SHP77 (cell line): ENCODE measurements at regions not wholly inside any gene's neighbourhood (a gene's known extent, or its start where the extent isn't known, plus 50 kb on each side); places are given as distances from the start of the nearest gene placed in this dataset.
"Not testable (repeated sequence)": the region's sequence is repeated elsewhere in the genome, so short reads cannot be mapped to it uniquely, and the experiment has no call there.

Source experiments
- DNase-seq, 2 experiments: peaks; one replicate each; lab custom pipeline; 2025; lab: John Stamatoyannopoulos, UW

DNA sequence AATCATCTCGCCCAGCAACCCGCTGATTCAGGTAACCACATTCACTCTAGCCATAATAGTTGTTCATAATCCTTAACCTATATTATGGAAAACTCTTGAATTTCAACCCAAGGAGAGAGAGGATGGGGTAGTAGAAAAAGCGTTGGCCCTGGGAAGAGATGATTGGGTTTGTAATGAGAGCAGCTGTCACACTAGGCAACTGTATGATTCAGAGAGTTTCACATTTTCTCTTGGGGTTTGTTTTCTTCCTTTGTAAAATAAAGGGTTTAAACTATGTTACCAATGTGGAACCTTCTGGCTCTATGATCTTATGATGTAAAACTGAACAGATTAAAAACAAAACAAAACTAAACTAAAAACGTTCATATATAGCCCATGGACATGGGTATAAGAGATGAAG is 705.2 kb upstream of the IGFBP3 start:
- DNase-seq = no peak

DNA sequence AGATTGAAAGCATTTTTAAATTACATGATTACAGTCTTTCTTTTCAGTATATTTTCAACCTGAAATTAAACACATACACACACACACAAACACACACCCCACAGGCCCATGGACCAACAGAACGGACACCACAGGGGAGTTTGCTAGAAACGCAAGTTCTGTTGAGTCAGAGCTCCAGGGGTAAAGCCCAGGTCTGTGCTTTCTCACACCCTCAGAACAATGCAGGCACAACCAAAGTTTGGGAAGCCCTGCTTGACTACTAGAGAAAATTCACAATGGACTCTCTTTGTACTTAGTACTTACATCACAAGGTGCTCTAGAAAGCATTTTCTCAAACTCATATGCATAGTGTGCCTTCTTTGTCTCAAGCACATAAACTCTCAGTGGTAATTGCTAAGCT is 704.0 kb upstream of the IGFBP3 start:
- no peak for DNase-seq

GRCh38 chr7:46622251-46622650 is 701.2 kb upstream of the IGFBP3 start:
- no peak for DNase-seq

GRCh38 chr7:46619723-46620310 is 698.7 kb upstream of the IGFBP3 start:
- DNase-seq = no peak

DNA sequence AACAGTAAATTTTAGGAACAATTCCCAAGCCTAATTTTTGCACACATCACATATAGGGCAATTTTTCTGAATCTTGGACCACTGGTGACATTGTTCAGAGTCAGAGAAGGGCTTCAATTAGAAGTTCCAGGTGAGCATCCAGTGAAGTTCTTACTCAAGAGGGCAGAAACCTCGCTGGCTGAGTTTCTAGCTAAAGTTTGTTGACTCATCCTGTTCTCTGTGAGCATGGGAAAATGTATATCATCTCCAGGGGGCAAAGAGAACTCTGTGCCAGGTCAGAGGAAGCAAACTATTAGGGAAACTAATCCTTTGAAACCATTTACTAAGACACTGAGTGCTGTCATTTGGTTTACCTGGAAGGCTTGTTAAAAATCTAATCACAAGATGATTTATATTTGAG is 695.6 kb upstream of the IGFBP3 start:
- DNase-seq = no peak

GRCh38 chr7:46613551-46613950 is 692.5 kb upstream of the IGFBP3 start:
- DNase-seq = no peak

DNA sequence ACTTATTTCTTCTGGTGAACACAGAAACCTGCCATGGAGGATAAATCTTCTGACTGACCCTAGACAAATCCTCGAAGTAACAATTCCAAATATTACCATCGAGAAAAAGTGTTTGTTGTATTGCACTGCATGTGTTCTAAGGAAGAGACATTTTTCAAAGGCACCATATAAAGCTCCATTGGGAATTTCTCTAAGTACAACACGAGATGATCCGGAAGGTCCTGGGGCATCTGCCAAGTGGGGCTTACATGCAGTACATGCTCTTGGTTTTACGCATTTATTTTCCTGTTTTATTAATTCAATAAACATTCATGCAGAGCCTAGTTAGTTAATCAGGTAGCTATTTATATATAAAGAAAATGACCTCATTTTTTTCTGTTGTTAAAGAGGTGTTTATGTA is 692.0 kb upstream of the IGFBP3 start:
- DNase-seq = no peak

- DNase-seq = no peak
These were observed 690.4 kb upstream of the IGFBP3 start for GRCh38 chr7:46611508-46611907.

DNA sequence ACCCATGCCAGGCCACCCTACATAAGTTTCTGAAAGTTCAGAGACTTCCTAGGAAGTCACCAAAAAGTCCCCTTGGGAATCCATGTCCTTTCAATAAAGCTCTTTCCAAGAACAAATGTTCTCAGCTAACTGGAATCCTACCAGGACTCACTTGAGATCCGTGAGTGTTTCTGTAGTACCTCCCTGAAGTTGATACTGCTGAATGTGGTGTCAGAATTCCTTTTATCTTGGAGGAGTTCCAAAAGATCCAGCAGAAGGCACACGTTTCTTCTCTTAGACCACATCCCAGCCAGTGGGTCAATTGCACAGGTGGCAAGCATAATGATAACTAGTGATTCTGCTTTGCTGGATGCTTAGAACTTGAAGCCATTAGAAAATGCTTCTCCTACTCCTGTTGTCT is 689.7 kb upstream of the IGFBP3 start:
- no peak for DNase-seq

- DNase-seq = no peak
These were observed 686.1 kb upstream of the IGFBP3 start for GRCh38 chr7:46607176-46607575.

- no peak for DNase-seq
These were observed 685.7 kb upstream of the IGFBP3 start for GRCh38 chr7:46606761-46607160.

DNA sequence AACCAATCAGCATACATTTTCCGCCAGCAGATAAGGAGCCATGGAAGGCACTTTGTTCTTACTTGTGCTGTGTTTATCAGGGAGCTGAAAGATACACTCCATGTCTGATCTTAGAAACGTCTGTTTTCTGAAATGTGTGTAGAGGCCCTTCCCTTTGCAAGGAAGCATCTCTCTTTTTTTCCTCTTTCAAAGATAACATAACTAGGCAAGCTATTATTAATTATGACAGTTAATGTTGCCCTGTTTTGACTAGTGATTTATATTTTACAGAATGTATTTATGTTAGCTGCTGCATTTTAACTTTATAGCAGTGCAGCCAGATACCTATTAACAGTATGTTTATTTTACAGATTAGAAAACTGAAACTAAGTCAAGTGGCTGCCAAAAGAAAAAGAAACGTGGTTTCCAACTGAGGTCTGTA is 683.2 kb upstream of the IGFBP3 start:
- DNase-seq = no peak

DNA sequence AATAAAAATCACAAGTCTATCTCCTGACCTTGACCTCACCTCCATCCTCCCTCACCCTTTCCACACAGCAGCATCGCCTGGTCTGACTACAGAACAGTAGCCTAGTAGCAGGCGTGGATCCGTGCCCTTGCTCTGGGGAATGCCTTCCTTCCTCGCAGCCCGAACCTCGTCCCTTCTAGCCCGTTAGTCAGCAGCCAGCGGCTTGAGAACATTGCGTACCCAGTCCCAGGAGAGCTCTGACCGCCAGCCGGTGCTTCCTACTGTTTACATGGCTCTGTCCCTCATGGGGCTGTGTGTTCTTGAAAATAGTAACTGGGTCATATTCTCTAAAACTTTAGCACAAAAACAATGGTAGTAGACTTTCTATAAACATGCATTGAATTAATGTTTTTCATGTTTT is 682.7 kb upstream of the IGFBP3 start:
- DNase-seq = peak in 1 of 2 experiments; percentile 52

DNA sequence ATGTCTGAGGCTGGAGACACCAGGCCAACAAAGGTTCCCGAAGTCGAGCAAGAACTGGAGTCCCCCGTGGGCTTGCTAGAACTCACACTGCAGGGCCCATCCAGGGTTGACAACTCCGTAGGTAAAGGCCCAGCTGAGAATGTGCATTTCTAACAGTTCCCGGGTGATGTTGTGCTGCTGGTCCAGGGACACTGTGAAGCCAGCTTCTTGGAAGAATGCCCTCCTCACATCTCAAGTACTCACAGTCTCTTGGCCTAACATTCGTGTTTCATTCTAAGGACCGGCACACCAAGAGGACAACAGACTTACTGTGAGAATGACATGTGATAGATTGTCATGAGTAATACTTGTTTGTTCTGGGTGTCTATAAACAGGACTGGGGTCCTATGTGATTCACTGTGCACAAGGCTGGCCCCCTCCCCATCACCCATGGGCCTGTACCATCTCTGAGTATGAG is 682.3 kb upstream of the IGFBP3 start:
- DNase-seq = no peak

- DNase-seq = no peak
These were observed 679.3 kb upstream of the IGFBP3 start for GRCh38 chr7:46600340-46600739.

DNA sequence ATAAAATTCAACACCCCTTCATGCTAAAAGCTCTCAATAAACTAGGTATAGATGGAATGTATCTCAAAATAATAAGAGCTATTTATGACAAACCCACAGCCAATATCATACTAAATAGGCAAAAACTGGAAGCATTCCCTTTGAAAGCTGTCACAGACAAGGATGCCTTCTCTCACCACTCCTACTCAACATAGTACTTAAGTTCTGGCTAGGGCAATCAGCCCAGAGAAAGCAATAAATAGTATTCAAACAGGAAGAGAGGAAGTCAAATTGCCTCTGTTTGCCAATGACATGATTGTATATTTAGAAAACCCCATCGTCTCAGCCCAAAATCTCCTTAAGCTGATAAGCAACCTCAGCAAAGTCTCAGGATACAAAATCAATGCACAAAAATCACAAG is 673.8 kb upstream of the IGFBP3 start:
- not testable (repeated sequence) for DNase-seq

DNA sequence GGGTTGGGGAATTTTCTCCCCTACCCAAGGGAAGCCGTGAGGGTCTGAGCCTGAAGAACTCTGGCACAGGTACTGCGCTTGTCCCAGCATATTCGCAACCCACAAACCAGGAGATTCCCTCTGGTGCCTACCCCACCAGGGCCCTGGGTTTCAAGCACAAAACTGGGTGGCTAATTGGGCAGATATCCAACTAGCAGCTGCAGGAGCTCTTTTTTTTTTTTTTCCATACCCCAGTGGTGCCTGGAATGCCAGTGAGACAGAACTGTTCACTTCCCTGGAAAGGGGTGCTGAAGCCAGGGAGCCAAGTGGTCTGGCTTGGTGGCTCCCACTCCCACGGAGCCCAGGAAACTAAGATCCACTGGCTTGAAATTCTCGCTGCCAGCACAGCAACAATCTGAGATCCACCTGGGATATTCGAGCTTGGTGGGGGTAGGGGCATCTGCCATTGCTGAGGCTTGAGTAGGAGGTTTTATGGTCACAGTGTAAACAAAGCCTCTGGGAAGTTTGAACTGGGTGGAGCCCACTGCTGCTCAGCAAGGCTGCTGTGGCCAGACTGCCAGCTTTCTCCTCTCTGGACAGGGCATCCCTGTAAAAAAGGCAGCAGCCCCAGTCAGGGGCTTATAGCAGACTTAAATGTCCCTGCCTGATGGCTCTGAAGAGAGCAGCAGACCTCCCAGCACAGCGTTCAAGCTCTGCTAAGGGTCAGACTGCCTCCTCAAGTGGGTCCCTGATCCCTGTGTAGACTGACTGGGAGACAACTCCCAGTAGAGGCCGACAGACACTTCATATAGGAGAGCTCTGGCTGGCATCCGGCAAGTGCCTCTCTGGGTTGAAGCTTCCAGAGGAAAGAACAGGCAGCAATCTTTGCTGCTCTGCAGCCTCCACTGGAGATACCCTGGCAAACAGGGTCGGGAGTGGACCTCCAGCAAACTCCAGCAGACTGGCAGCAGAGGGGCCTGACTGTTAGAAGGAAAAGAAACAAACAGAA is 670.1 kb upstream of the IGFBP3 start:
- peak; percentile 78 to 80 for DNase-seq

- DNase-seq = no peak
These were observed 668.2 kb upstream of the IGFBP3 start for GRCh38 chr7:46589286-46589685.

- no peak for DNase-seq
These were observed 665.3 kb upstream of the IGFBP3 start for GRCh38 chr7:46586406-46586805.

DNA sequence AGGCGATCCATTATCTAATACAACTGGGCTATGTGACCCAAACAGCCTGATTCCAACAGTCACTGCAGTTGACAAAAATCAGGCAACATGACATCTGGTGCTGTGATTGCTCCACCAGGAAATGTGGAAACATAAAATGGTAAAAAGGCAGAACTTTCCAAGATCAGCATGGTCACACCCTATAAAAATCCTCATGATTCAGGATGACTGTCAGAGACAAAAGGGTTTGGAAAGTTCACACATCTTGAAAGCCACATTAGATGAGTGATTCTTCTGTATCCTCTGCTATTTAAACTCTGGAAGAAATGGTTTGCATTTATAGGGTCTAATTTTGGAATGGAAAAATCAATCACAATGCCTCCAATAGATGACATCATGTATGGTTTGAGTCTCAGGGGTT is 662.6 kb upstream of the IGFBP3 start:
- DNase-seq = no peak

DNA sequence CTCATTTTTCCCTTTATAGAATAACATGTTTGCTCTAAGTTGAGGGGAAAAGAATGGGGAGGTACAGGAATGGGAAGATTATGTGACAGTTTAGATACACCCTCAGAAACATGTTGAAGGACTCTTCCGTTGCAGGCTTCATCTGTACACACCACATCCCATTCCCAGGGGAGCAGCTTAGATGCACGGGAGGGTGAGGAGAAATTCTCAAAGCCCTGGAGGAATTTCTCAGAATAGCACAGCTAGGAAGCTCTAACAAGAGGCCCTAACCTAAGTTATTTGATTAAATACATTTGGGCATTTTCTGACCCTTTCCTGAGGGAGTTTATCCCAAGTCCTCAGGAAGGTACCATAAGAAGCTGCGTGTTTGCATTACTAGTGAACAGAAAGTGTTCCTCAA is 660.2 kb upstream of the IGFBP3 start:
- no peak for DNase-seq

DNA sequence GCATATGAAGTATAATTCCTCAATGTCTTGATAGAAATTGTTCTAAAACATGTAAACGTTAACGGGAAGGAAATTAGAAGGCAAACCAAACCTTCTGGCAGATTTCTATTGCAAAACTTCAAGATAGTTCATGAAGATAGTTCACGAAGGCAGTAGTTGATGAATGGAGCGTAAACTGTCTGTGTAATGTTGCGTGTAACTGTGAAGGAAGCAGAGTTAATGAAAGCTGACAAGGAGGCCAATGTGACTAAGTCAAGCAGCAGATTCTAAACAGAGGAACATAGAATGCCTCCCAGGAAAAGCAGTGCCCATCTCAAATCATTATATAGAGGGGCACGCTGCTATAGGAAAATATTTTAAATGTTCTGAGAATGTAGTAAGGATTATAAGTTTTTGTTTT is 659.7 kb upstream of the IGFBP3 start:
- DNase-seq = no peak

DNA sequence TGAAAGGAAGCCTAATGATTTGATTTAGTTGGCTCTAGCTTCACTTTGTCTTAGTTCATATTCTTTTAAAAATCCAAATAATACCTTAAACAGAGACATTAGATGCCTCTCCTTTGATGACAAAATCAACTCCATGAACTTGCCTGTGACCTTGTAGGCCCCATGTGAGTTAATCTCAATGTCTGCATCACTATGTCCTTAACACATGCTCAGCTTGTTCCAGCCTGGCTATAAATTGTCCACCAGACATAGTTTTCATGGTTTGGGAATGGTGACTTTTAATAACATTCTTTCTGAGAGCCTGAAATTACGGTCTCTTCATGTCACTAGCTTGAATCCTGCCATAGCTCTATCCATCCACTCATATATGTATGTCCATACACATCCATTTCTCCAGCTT is 656.3 kb upstream of the IGFBP3 start:
- DNase-seq = no peak
